ENCODE measurements at regions not wholly inside any gene's neighbourhood (a gene's known extent, or its start where the extent isn't known, plus 50 kb on each side); places are given as distances from the start of the nearest gene placed in this dataset.

DNA sequence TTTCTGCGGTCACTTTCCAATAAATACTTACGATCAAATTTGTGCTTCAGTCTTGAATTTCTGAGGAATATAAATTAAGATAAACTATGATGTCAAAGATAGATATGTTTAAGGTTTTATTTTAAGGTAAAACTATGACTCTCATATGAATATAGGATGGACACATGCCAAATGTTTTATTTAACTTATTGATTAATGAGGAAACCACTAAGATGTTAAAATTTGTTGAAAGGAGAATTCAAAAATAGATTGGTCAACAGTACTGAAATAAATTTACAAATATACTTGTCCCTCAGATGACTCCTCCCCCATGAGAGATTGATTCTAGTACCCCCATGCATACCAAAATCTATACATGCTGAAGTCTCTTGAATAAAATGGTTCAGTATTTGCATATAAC, 319.7 kb upstream of the KCNH8 start:
- H3K56ac ChIP-seq (ENCODE audit: extremely low read depth, insufficient read depth, low read length) = no peak overlapping the region
- DNase-seq (no peak), ATAC-seq (ENCODE audit: low read depth) (no peak)
- no peak overlapping the region for H4K91ac ChIP-seq (ENCODE audit: insufficient read depth, low read depth, low read length)
- H3K9me1 ChIP-seq (ENCODE audit: insufficient read depth, low read length) = no peaks in the 10 kb centered on the region
- no peak overlapping the region for H3K4ac ChIP-seq (ENCODE audit: low read depth, low read length)
- BruUV-seq (replicated peaks) = no TSS peak
- no peak overlapping the region for H3K4me3 ChIP-seq (ENCODE audit: insufficient read depth, low read depth, low read length)
- no peak overlapping the region for H3K14ac ChIP-seq (replicated peaks; ENCODE audit: low read depth, low read length)
- no CpG with 5 or more reads among the region's 2 CpGs for WGBS, 2 experiments (ENCODE audit: extremely low coverage in 2 of 2, insufficient read length in 1 of 2)
- H3K79me1 ChIP-seq (ENCODE audit: low read depth in 1 of 2, low read length in 2 of 2) = no peaks in the 10 kb centered on the region
- no peaks in the 10 kb centered on the region for H3K36me3 ChIP-seq (ENCODE audit: control insufficient read depth, insufficient read depth, low read length)
- H3K4me1 ChIP-seq (ENCODE audit: control insufficient read depth, insufficient read depth, low read length) = no peaks in the 10 kb centered on the region
- H2AFZ ChIP-seq (replicated peaks; ENCODE audit: low read length, poor library complexity) = no peak overlapping the region
- H2AK9ac ChIP-seq (replicated peaks; ENCODE audit: low read depth, low read length, poor library complexity) = no peak overlapping the region
- ChIA-PET CTCF (no interaction called here), POLR2A (ENCODE audit: unreplicated experiment) (no interaction called here)
- H3K23ac ChIP-seq (ENCODE audit: low read depth, low read length) = no peak overlapping the region
- H4K8ac ChIP-seq (ENCODE audit: low read depth in 2 of 2, low read length in 2 of 2) = no peak overlapping the region
- intact Hi-C loops (cut with micrococcal nuclease) = no loop called here
- H2BK120ac ChIP-seq (ENCODE audit: low read depth, low read length) = no peak overlapping the region
- H2AK5ac ChIP-seq (ENCODE audit: low read depth, low read length) = no peak overlapping the region
- dilution Hi-C loops (cut with HindIII; ENCODE audit: low sequenced_read_pairs, unreplicated experiment) = no loop called here
- H3K9ac ChIP-seq (ENCODE audit: low read depth, low read length) = no peak overlapping the region
- H3K18ac ChIP-seq (ENCODE audit: low read depth, low read length) = no peak overlapping the region
- no peak overlapping the region for H3K27ac ChIP-seq (ENCODE audit: insufficient read depth, low read length)
- H4K5ac ChIP-seq (ENCODE audit: low read depth, low read length) = no peak overlapping the region
- no peak overlapping the region for H2BK15ac ChIP-seq (ENCODE audit: low read depth, low read length)
- H2BK20ac ChIP-seq (ENCODE audit: low read depth, low read length) = no peak overlapping the region
- H3K27me3 ChIP-seq (ENCODE audit: control insufficient read depth, insufficient read depth, low read length) = no peaks in the 10 kb centered on the region
- TF ChIP-seq CHD1 (IDR thresholded peaks at IDR 0.05; ENCODE audit: low read depth, low read length) = no peak
- no peak for TF ChIP-seq POLR2A (IDR thresholded peaks at IDR 0.05; ENCODE audit: low read depth, low read length)
- TF ChIP-seq FOS (IDR thresholded peaks at IDR 0.05; ENCODE audit: low read depth, low read length) = no peak
- TF ChIP-seq BHLHE40 (IDR thresholded peaks at IDR 0.05; ENCODE audit: low read depth, low read length) = no peak
- no peak for TF ChIP-seq RFX5 (IDR thresholded peaks at IDR 0.05; ENCODE audit: low read depth, low read length)
- no peak overlapping the region for H3K4me2 ChIP-seq (ENCODE audit: low read depth, low read length)
- H2BK5ac ChIP-seq (ENCODE audit: low read depth, low read length, poor library complexity, severe bottlenecking) = no peak overlapping the region
- H4K20me1 ChIP-seq (ENCODE audit: insufficient read depth, low read length) = no peaks in the 10 kb centered on the region
- peaks cover 1% of the 10 kb centered on the region; the same call in 1 of the 2 replicates for H3K9me3 ChIP-seq (ENCODE audit: control insufficient read depth, insufficient read depth, low read length)
- in situ Hi-C loops (cut with MboI; ENCODE audit: low sequenced_read_pairs) = no loop called here
